ENCODE measurements at regions not wholly inside any gene's neighbourhood (a gene's known extent, or its start where the extent isn't known, plus 50 kb on each side); places are given as distances from the start of the nearest gene placed in this dataset.

- POLR2A ChIA-PET, result no interaction called here
- TF ChIP-seq CTCF (IDR thresholded peaks at IDR 0.05; ENCODE audit: control extremely low read depth, extremely low read depth, low read depth, missing control alignments), result no peak
- CTCF ChIA-PET, result interaction anchor here (1.4 kb wide), 1 partner anchor 48 kb away, joined by 3 read pairs; no protein-coding TSS in a partner anchor
- no peak for DNase-seq (ENCODE audit: extremely low spot score)
These were observed 854.0 kb upstream of the CITED2 start for GRCh38 chr6:140228491-140228890.

- no peak for TF ChIP-seq CTCF (IDR thresholded peaks at IDR 0.05; ENCODE audit: control extremely low read depth, extremely low read depth, low read depth, missing control alignments)
- DNase-seq (ENCODE audit: extremely low spot score), result no peak
- ChIA-PET POLR2A (no interaction called here), CTCF (no interaction called here)
These were observed 852.2 kb upstream of the CITED2 start for GRCh38 chr6:140226637-140227036.

- no peak for DNase-seq (ENCODE audit: extremely low spot score)
- no peak for TF ChIP-seq CTCF (IDR thresholded peaks at IDR 0.05; ENCODE audit: control extremely low read depth, extremely low read depth, low read depth, missing control alignments)
- ChIA-PET CTCF (no interaction called here), POLR2A (no interaction called here)
These were observed 851.4 kb upstream of the CITED2 start for GRCh38 chr6:140225701-140226436.

GRCh38 chr6:140217283-140217682 is 842.8 kb upstream of the CITED2 start:
- CTCF ChIA-PET, result no interaction called here
- POLR2A ChIA-PET, result no interaction called here
- no peak for DNase-seq (ENCODE audit: extremely low spot score)
- TF ChIP-seq CTCF (IDR thresholded peaks at IDR 0.05; ENCODE audit: control extremely low read depth, extremely low read depth, low read depth, missing control alignments), result no peak

- ChIA-PET POLR2A (no interaction called here), CTCF (interaction anchor here (1.6 kb wide), 1 partner anchor 18 kb away, joined by 5 read pairs; no protein-coding TSS in a partner anchor)
- DNase-seq (ENCODE audit: extremely low spot score), result no peak
- no peak for TF ChIP-seq CTCF (IDR thresholded peaks at IDR 0.05; ENCODE audit: control extremely low read depth, extremely low read depth, low read depth, missing control alignments)
These were observed 835.3 kb upstream of the CITED2 start for GRCh38 chr6:140209775-140210174.

- ChIA-PET CTCF (interaction anchor here (1.6 kb wide), 1 partner anchor 17 kb away, joined by 5 read pairs; no protein-coding TSS in a partner anchor), POLR2A (no interaction called here)
- no peak for DNase-seq (ENCODE audit: extremely low spot score)
- TF ChIP-seq CTCF (IDR thresholded peaks at IDR 0.05; ENCODE audit: control extremely low read depth, extremely low read depth, low read depth, missing control alignments), result no peak
These were observed 833.8 kb upstream of the CITED2 start for GRCh38 chr6:140208286-140208685.
